Uterus (tissue), 2 donors: ENCODE measurements at regions not wholly inside any gene's neighbourhood (a gene's known extent, or its start where the extent isn't known, plus 50 kb on each side); places are given as distances from the start of the nearest gene placed in this dataset.

Source experiments
- CTCF ChIP-seq, 4 experiments: fragments of 200-600 bp in 2 of 4; fragments of 450-650 bp in 2 of 4; sonication (generic) in 2 of 4; IDR thresholded peaks; one replicate each; pipeline ENCODE4 v1.5.1; 2016 to 2019; ENCODE audit warnings: antibody characterized with exemption in 4 of 4, mild to moderate bottlenecking in 2 of 4, moderate library complexity in 1 of 4
- POLR2A ChIP-seq, 2 donors: fragments of 450-650 bp; IDR thresholded peaks; one replicate each; pipeline ENCODE4 v1.6.1; 2016; ENCODE audit warnings: antibody characterized with exemption in 2 of 2, mild to moderate bottlenecking in 1 of 2, moderate library complexity in 1 of 2

- no peak for TF ChIP-seq CTCF (IDR thresholded peaks at IDR 0.05)
- TF ChIP-seq POLR2A (IDR thresholded peaks at IDR 0.05), result no peak
These were observed 106.0 kb downstream of the FOXF2 start for GRCh38 chr6:1495344-1495743.
